ENCODE measurements at regions not wholly inside any gene's neighbourhood (a gene's known extent, or its start where the extent isn't known, plus 50 kb on each side); places are given as distances from the start of the nearest gene placed in this dataset.
A peak's percentile ranks its signal among the peaks of the same experiment; 100 is the strongest.

DNA sequence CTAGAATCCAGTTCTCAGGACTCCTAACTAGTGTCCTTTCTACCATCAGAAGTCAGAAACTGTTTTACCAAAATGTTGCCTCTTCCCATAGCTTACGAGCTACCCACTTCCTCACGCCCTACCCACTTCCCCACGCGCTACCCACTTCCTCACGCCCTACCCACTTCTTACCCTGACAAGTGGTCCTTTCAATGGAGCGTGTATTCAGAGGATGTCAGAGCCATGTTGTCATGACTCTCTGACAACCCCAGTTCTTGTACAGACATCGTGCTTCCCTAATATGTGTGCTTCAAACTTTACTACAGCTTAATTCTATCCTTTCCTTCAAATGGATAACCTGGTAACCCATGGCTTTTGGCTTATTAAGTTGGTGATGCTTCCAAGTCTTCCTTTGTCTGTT, 84.8 kb upstream of the PHF14 start:
- no peak overlapping the region for H3K27ac Mint-ChIP-seq (ENCODE audit: unreplicated experiment)
- H3K4me1 Mint-ChIP-seq (ENCODE audit: unreplicated experiment) = no peaks in the 10 kb centered on the region
- H3K9me3 Mint-ChIP-seq (ENCODE audit: unreplicated experiment) = no peaks in the 10 kb centered on the region
- no peaks in the 10 kb centered on the region for H3K27me3 Mint-ChIP-seq (ENCODE audit: unreplicated experiment)
- TF ChIP-seq, protein P1, sequence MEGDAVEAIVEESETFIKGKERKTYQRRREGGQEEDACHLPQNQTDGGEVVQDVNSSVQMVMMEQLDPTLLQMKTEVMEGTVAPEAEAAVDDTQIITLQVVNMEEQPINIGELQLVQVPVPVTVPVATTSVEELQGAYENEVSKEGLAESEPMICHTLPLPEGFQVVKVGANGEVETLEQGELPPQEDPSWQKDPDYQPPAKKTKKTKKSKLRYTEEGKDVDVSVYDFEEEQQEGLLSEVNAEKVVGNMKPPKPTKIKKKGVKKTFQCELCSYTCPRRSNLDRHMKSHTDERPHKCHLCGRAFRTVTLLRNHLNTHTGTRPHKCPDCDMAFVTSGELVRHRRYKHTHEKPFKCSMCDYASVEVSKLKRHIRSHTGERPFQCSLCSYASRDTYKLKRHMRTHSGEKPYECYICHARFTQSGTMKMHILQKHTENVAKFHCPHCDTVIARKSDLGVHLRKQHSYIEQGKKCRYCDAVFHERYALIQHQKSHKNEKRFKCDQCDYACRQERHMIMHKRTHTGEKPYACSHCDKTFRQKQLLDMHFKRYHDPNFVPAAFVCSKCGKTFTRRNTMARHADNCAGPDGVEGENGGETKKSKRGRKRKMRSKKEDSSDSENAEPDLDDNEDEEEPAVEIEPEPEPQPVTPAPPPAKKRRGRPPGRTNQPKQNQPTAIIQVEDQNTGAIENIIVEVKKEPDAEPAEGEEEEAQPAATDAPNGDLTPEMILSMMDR (IDR thresholded peaks at IDR 0.05; ENCODE audit: unreplicated experiment) = no peak
- H3K36me3 Mint-ChIP-seq (ENCODE audit: low read depth, unreplicated experiment) = no peaks in the 10 kb centered on the region
- no peak for DNase-seq (ENCODE audit: low spot score)
- no peak overlapping the region for H3K4me3 Mint-ChIP-seq (ENCODE audit: unreplicated experiment)

DNA sequence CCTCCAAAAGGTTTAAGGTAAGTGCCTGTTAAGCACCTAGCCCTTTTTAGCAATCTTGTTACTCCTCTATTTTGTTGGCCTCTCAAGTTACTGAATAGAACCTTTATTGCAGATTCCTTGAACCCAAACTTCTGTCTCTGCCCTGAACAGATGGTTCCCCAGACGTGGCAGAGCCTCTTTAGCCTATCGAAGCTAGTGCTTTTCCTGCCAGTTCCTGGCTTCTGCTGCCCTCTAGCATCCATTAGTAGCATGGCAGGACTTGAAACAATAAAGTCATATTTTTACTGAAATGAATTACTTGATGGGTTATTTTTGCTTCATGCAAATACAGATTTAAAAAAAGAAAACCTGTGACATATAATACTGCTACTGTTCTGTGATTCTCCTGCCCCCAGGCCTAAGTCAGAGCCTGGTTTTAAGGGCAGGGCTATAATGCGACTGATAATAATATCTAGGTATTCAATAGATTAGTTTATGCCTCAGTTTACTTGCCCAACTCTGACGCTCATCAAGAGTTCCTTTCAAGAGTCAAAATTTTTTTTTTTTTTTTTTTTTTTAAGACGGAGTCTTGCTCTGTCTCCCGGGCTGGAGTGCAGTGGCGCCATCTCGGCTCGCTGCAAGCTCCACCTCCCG, 84.3 kb upstream of the PHF14 start:
- H3K4me3 Mint-ChIP-seq (ENCODE audit: unreplicated experiment) = no peak overlapping the region
- H3K9me3 Mint-ChIP-seq (ENCODE audit: unreplicated experiment) = no peaks in the 10 kb centered on the region
- no peaks in the 10 kb centered on the region for H3K36me3 Mint-ChIP-seq (ENCODE audit: low read depth, unreplicated experiment)
- DNase-seq (ENCODE audit: low spot score) = peak; percentile 37
- no peaks in the 10 kb centered on the region for H3K4me1 Mint-ChIP-seq (ENCODE audit: unreplicated experiment)
- TF ChIP-seq, protein P1 (IDR thresholded peaks at IDR 0.05; ENCODE audit: unreplicated experiment) = peak; percentile 76
- no peaks in the 10 kb centered on the region for H3K27me3 Mint-ChIP-seq (ENCODE audit: unreplicated experiment)
- no peak overlapping the region for H3K27ac Mint-ChIP-seq (ENCODE audit: unreplicated experiment)

DNA sequence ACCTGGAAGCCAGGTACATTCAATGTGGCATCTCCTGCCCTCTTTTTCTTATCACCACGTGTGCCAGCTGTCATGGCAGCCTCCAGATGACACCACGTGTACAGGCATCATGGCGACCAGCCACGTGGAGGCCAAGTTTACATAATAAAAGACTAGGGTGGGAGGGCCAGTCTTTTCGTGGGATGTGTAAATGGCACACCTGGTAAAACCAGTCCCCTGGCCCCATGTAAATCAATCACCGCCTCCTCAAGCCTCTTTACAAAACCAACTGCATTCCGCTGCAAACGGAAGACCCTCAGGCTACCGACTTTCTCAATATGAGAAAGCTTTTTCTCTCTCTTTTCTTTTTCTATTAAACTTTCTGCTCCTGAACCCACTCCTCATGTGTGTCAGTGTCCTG, 65.1 kb upstream of the PHF14 start:
- H3K4me3 Mint-ChIP-seq (ENCODE audit: unreplicated experiment) = no peak overlapping the region
- H3K27me3 Mint-ChIP-seq (ENCODE audit: unreplicated experiment) = no peaks in the 10 kb centered on the region
- H3K9me3 Mint-ChIP-seq (ENCODE audit: unreplicated experiment) = no peaks in the 10 kb centered on the region
- DNase-seq (ENCODE audit: low spot score) = no peak
- TF ChIP-seq, protein P1 (IDR thresholded peaks at IDR 0.05; ENCODE audit: unreplicated experiment) = no peak
- H3K27ac Mint-ChIP-seq (ENCODE audit: unreplicated experiment) = no peak overlapping the region
- H3K36me3 Mint-ChIP-seq (ENCODE audit: low read depth, unreplicated experiment) = no peaks in the 10 kb centered on the region
- no peaks in the 10 kb centered on the region for H3K4me1 Mint-ChIP-seq (ENCODE audit: unreplicated experiment)

DNA sequence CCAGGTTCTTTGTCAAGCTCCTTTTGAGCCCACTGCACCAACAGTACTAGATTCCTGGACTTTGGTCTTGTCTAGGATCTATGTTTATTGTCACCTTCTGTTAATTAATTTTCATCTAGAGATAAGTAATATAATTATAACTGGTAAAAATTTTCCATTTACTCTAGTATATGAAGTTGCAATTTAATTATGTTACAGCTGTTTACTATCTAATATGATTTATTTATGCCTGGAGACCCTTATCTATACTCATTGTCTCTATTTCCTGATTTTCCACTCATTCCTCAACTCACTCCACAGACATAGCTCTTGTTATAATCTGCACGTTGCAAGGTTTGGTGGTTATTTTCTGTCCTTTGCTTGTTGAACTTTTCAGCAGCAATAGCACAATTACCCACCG, 63.2 kb upstream of the PHF14 start:
- TF ChIP-seq, protein P1 (IDR thresholded peaks at IDR 0.05; ENCODE audit: unreplicated experiment) = no peak
- H3K27me3 Mint-ChIP-seq (ENCODE audit: unreplicated experiment) = no peaks in the 10 kb centered on the region
- H3K9me3 Mint-ChIP-seq (ENCODE audit: unreplicated experiment) = no peaks in the 10 kb centered on the region
- H3K36me3 Mint-ChIP-seq (ENCODE audit: low read depth, unreplicated experiment) = no peaks in the 10 kb centered on the region
- no peak overlapping the region for H3K4me3 Mint-ChIP-seq (ENCODE audit: unreplicated experiment)
- DNase-seq (ENCODE audit: low spot score) = no peak
- H3K27ac Mint-ChIP-seq (ENCODE audit: unreplicated experiment) = no peak overlapping the region
- no peaks in the 10 kb centered on the region for H3K4me1 Mint-ChIP-seq (ENCODE audit: unreplicated experiment)

DNA sequence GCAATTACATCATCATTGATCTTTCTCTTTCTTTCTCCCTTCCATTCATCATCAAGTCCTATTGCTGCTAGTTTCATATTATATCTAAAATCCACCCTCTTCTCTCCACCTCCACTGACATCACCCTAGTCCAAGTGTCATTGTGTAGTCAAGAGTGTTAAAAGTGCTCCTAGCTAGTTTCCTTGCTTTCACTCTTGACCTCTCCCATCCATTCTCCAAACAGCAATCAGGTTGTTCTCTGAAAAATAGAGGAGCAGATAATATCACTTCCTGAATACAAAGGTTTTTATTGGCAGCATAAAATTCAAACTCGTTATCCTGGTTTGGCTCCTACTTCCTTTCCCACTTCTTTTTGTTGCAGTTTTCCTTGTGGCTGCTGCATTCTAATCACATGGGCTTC, 61.6 kb upstream of the PHF14 start:
- no peaks in the 10 kb centered on the region for H3K9me3 Mint-ChIP-seq (ENCODE audit: unreplicated experiment)
- no peaks in the 10 kb centered on the region for H3K27me3 Mint-ChIP-seq (ENCODE audit: unreplicated experiment)
- H3K36me3 Mint-ChIP-seq (ENCODE audit: low read depth, unreplicated experiment) = no peaks in the 10 kb centered on the region
- no peak for DNase-seq (ENCODE audit: low spot score)
- TF ChIP-seq, protein P1 (IDR thresholded peaks at IDR 0.05; ENCODE audit: unreplicated experiment) = no peak
- no peaks in the 10 kb centered on the region for H3K4me1 Mint-ChIP-seq (ENCODE audit: unreplicated experiment)
- H3K27ac Mint-ChIP-seq (ENCODE audit: unreplicated experiment) = no peak overlapping the region
- no peak overlapping the region for H3K4me3 Mint-ChIP-seq (ENCODE audit: unreplicated experiment)

All from endothelial cell (in vitro differentiated cells).